Testis (tissue), 2 donors: ENCODE measurements at regions not wholly inside any gene's neighbourhood (a gene's known extent, or its start where the extent isn't known, plus 50 kb on each side); places are given as distances from the start of the nearest gene placed in this dataset.

Source experiments
- DNase-seq: peaks from one replicate; pipeline ENCODE4 v3.0.0-alpha.2; 2019
- H3K27ac ChIP-seq, 2 donors: fragments of 200-600 bp; sonication (generic); one replicate each; pipeline ENCODE4 v1.5.1; 2019
- H3K27me3 ChIP-seq: fragments of 200-600 bp; sonication (generic); one replicate; pipeline ENCODE4 v1.5.1; 2019
- H3K36me3 ChIP-seq: fragments of 200-600 bp; sonication (generic); one replicate; pipeline ENCODE4 v1.5.1; 2017; ENCODE audit warnings: low read depth; ENCODE audit errors: missing control alignments
- H3K4me1 ChIP-seq: fragments of 200-600 bp; sonication (generic); one replicate; pipeline ENCODE4 v1.5.1; 2019
- H3K4me3 ChIP-seq, 2 donors: fragments of 200-600 bp; sonication (generic); one replicate each; pipeline ENCODE4 v1.5.1; 2017 to 2019
- H3K9me3 ChIP-seq: fragments of 200-600 bp; sonication (generic); one replicate; pipeline ENCODE4 v1.5.1; 2017
- CTCF ChIP-seq, 3 experiments: fragments of 450-650 bp in 2 of 3; fragments of 200-600 bp in 1 of 3; sonication (generic) in 1 of 3; IDR thresholded peaks; one replicate each; pipeline ENCODE4 v1.5.1; 2016 to 2019; ENCODE audit warnings: antibody characterized with exemption in 3 of 3, mild to moderate bottlenecking in 2 of 3, moderate library complexity in 1 of 3
- POLR2A ChIP-seq: fragments of 450-650 bp; IDR thresholded peaks from one replicate; pipeline ENCODE4 v1.6.1; 2017; ENCODE audit warnings: antibody characterized with exemption, mild to moderate bottlenecking, moderate library complexity
- WGBS, 2 donors: methylation state at CpG; one replicate each; pipeline ENCODE4 v1.1.5; 2018; 5-methylcytosine and 5-hydroxymethylcytosine counted together
- intact Hi-C: fragments of 100-400 bp; cut with DNase I; formaldehyde crosslinking; loops from one replicate; pipeline ENCODE4 v1.15.1; 2023; ENCODE audit warnings: low total_unique reads

DNA sequence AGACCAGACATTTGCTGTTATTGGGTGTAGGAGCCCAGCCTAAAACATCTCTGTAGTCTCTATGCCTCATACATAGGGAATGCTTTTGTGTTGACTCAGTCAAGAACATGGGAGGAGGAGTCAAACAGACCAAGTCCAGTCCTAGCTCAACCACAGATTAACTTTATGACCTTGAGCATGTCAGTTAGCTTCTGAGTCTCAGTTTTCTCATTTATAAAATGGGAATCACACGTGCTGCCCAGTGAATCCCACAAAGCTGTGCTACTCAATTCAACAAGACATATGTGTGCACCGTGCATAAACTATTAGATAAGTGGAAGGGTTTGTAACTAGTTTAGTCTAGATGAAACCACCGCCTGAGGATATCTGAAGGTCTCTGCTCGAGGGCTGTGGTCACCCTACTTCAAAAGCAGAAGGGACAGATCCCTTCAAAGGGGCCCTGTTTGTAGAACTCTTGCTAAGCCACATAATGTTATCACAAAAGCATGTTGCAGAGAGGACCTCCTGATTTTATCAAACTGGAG lies 109.5 kb upstream of the NFIA start:
- H3K4me3 ChIP-seq = no peak overlapping the region
- H3K36me3 ChIP-seq = no peaks in the 10 kb centered on the region
- intact Hi-C loops = loop anchor here (10.0 kb wide), 1 partner anchor 72 kb away; no protein-coding TSS in a partner anchor
- 82 to 89% methylated on average over 4 of the region's 4 CpGs for WGBS, 2 donors
- DNase-seq = no peak
- no peaks in the 10 kb centered on the region for H3K27me3 ChIP-seq
- H3K4me1 ChIP-seq = peaks cover 19% of the 10 kb centered on the region
- TF ChIP-seq CTCF (IDR thresholded peaks at IDR 0.05) = no peak
- TF ChIP-seq POLR2A = no peak
- no peak overlapping the region for H3K27ac ChIP-seq
- no peaks in the 10 kb centered on the region for H3K9me3 ChIP-seq

DNA sequence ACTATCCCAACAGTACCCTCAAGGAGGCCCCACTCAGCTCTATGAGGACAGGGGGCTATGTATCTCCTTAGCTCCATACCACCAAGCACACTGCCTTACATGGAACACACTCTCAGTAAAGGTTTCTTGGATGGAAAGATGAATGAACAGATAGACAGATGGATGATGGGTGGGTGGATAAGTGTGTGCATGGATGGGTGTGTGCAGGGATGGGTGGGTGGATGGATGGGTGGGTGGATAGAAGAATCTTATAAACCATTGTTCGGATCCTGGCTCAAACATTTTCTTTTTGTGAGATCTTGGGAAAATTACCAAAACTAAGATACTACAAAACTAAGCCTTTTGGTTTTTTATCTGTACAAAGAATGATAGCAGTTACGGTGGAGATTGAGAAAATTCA lies 111.0 kb upstream of the NFIA start:
- TF ChIP-seq CTCF (IDR thresholded peaks at IDR 0.05) (no peak), POLR2A (no peak)
- Histone ChIP-seq H3K4me3 (no peak overlapping the region), H3K4me1 (peaks cover 13% of the 10 kb centered on the region), H3K9me3 (no peaks in the 10 kb centered on the region), H3K27me3 (no peaks in the 10 kb centered on the region), H3K36me3 (no peaks in the 10 kb centered on the region), H3K27ac (no peak overlapping the region)
- intact Hi-C loops = loop anchor here (10.0 kb wide), 1 partner anchor 73 kb away; no protein-coding TSS in a partner anchor
- WGBS, 2 donors = 55 to 57% methylated on average over 2 of the region's 2 CpGs
- DNase-seq = no peak

- H3K9me3 ChIP-seq = no peaks in the 10 kb centered on the region
- no peaks in the 10 kb centered on the region for H3K36me3 ChIP-seq
- intact Hi-C loops = loop anchor here (10.0 kb wide), 1 partner anchor 75 kb away; no protein-coding TSS in a partner anchor
- TF ChIP-seq CTCF (IDR thresholded peaks at IDR 0.05) = peak; percentile 32 to 60 (median 53)
- TF ChIP-seq POLR2A = no peak
- no peaks in the 10 kb centered on the region for H3K27me3 ChIP-seq
- H3K27ac ChIP-seq = no peak overlapping the region
- no peak overlapping the region for H3K4me3 ChIP-seq
- WGBS, 2 donors = 34 to 50% methylated on average over 9 of the region's 9 CpGs
- no peak for DNase-seq
- peaks cover 9% of the 10 kb centered on the region for H3K4me1 ChIP-seq
Measured at GRCh38 chr1:60969971-60970509, 112.3 kb upstream of the NFIA start.

GRCh38 chr1:60965280-60965854 lies 117.0 kb upstream of the NFIA start:
- DNase-seq = no peak
- H3K9me3 ChIP-seq = no peaks in the 10 kb centered on the region
- H3K36me3 ChIP-seq = no peaks in the 10 kb centered on the region
- TF ChIP-seq CTCF (IDR thresholded peaks at IDR 0.05) = no peak
- no peak for TF ChIP-seq POLR2A
- intact Hi-C loops = no loop called here
- no peaks in the 10 kb centered on the region for H3K27me3 ChIP-seq
- H3K4me1 ChIP-seq = peaks cover 3% of the 10 kb centered on the region
- H3K4me3 ChIP-seq = no peak overlapping the region
- H3K27ac ChIP-seq = no peak overlapping the region
- WGBS, 2 donors = 92 to 100% methylated on average over 2 of the region's 2 CpGs
